ENCODE measurements at regions not wholly inside any gene's neighbourhood (a gene's known extent, or its start where the extent isn't known, plus 50 kb on each side); places are given as distances from the start of the nearest gene placed in this dataset.

- TF ChIP-seq POLR2A (IDR thresholded peaks at IDR 0.05), result no peak
- TF ChIP-seq POLR2AphosphoS5 (IDR thresholded peaks at IDR 0.05), result no peak
- TF ChIP-seq, protein P1, sequence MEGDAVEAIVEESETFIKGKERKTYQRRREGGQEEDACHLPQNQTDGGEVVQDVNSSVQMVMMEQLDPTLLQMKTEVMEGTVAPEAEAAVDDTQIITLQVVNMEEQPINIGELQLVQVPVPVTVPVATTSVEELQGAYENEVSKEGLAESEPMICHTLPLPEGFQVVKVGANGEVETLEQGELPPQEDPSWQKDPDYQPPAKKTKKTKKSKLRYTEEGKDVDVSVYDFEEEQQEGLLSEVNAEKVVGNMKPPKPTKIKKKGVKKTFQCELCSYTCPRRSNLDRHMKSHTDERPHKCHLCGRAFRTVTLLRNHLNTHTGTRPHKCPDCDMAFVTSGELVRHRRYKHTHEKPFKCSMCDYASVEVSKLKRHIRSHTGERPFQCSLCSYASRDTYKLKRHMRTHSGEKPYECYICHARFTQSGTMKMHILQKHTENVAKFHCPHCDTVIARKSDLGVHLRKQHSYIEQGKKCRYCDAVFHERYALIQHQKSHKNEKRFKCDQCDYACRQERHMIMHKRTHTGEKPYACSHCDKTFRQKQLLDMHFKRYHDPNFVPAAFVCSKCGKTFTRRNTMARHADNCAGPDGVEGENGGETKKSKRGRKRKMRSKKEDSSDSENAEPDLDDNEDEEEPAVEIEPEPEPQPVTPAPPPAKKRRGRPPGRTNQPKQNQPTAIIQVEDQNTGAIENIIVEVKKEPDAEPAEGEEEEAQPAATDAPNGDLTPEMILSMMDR (IDR thresholded peaks at IDR 0.05), result no peak
Measured at GRCh38 chr6:132898376-132898775, 84.0 kb downstream of the RPS12 start.

Data from prostate gland (tissue), 2 donors.